OCI-LY1 (cell line): ENCODE measurements at regions not wholly inside any gene's neighbourhood (a gene's known extent, or its start where the extent isn't known, plus 50 kb on each side); places are given as distances from the start of the nearest gene placed in this dataset.

ENCODE experiments used
- EZH2 ChIP-seq: fragments of 200-600 bp; sonication (generic), shearing (Covaris generic); IDR thresholded peaks from 2 replicates; pipeline ENCODE4 v1.8.0; 2017; ENCODE audit warnings: borderline replicate concordance, mixed run types, mild to moderate bottlenecking, antibody characterized with exemption, low read length, moderate library complexity, mixed read lengths
- TF ChIP-seq, protein P1 (sequence below): fragments of 200-600 bp; sonication (generic), shearing (Covaris generic); IDR thresholded peaks from 2 replicates; pipeline ENCODE4 v1.5.1; 2017; ENCODE audit warnings: mild to moderate bottlenecking, antibody characterized with exemption, low read length, moderate library complexity, mixed read lengths

DNA sequence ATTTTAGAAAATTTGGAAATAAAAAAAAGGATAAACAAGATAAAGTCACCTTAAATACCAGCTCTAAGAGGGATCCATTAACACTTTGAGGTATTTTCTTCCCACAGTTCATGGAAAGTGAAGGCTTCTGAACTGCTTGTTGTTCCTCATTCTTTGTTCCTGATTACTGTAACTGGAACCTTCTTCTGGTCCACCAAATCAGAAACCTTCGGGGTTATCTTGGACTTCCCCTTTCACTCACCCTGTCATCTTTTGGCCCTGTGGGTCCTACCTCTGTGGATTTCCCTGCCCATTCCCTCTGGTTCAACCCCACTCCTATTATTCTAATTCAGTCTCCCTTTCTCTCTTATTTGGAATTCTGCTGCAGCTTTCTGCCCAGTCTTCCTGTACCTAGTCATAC is 116.5 kb upstream of the PRPS1L1 start:
- no peak for TF ChIP-seq EZH2
- TF ChIP-seq, protein P1, sequence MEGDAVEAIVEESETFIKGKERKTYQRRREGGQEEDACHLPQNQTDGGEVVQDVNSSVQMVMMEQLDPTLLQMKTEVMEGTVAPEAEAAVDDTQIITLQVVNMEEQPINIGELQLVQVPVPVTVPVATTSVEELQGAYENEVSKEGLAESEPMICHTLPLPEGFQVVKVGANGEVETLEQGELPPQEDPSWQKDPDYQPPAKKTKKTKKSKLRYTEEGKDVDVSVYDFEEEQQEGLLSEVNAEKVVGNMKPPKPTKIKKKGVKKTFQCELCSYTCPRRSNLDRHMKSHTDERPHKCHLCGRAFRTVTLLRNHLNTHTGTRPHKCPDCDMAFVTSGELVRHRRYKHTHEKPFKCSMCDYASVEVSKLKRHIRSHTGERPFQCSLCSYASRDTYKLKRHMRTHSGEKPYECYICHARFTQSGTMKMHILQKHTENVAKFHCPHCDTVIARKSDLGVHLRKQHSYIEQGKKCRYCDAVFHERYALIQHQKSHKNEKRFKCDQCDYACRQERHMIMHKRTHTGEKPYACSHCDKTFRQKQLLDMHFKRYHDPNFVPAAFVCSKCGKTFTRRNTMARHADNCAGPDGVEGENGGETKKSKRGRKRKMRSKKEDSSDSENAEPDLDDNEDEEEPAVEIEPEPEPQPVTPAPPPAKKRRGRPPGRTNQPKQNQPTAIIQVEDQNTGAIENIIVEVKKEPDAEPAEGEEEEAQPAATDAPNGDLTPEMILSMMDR, result no peak
